ACC112 (cell line): ENCODE measurements at regions not wholly inside any gene's neighbourhood (a gene's known extent, or its start where the extent isn't known, plus 50 kb on each side); places are given as distances from the start of the nearest gene placed in this dataset.

ENCODE experiments used
- H2AFZ ChIP-seq: fragments of 200-600 bp; sonication (generic); one replicate; pipeline ENCODE4 v1.6.0; 2017; ENCODE audit warnings: antibody characterized with exemption, low read length; ENCODE audit not compliant: unreplicated experiment
- H3K27ac ChIP-seq: fragments of 200-600 bp; sonication (generic); 2 replicates; pipeline ENCODE4 v1.5.1; 2014; ENCODE audit warnings: low read depth, mild to moderate bottlenecking, antibody characterized with exemption, low read length, moderate library complexity
- H3K27me3 ChIP-seq: fragments of 200-600 bp; sonication (generic); 2 replicates; pipeline ENCODE4 v1.6.1; 2014; ENCODE audit warnings: mild to moderate bottlenecking, antibody characterized with exemption, low read length, moderate library complexity, mixed read lengths; ENCODE audit not compliant: insufficient read depth
- H3K36me3 ChIP-seq: fragments of 200-600 bp; sonication (generic); 2 replicates; pipeline ENCODE4 v1.6.1; 2016; ENCODE audit warnings: mild to moderate bottlenecking, antibody characterized with exemption, low read length, moderate library complexity, mixed read lengths; ENCODE audit not compliant: insufficient read depth
- H3K4me1 ChIP-seq: fragments of 200-600 bp; sonication (generic); one replicate; pipeline ENCODE4 v1.6.1; 2016; ENCODE audit warnings: low read length, mixed read lengths; ENCODE audit not compliant: insufficient read depth, unreplicated experiment, control insufficient read depth
- H3K4me3 ChIP-seq: fragments of 200-600 bp; sonication (generic); 2 replicates; pipeline ENCODE4 v1.5.1; 2014; ENCODE audit warnings: mild to moderate bottlenecking, low read depth, low read length
- H3K79me2 ChIP-seq: fragments of 200-600 bp; sonication (generic); one replicate; pipeline ENCODE4 v1.6.0; 2016; ENCODE audit warnings: low read length; ENCODE audit not compliant: control insufficient read depth, unreplicated experiment, insufficient read depth

DNA sequence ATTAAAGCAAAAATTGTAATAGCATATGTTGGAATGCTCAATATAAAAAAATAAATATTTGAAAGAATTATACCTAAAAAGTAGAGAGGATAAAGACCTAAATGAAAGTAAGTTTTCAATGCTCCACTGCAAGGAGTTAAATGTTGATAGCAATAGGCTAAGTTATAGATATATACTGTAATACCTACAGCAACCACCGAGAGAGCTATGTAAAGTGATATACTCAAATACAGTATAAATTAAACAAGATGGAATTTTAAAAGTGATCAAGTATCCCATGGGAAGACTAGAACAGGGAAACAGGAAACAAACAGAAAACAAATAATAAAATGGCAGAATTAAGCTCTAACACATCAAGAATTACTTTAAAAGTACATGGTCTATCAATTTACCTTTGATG, 73.9 kb downstream of the CASP3 start:
- Histone ChIP-seq H3K27ac (no peak overlapping the region), H3K4me1 (no peaks in the 10 kb centered on the region), H3K36me3 (no peaks in the 10 kb centered on the region), H3K79me2 (no peaks in the 10 kb centered on the region), H3K4me3 (no peak overlapping the region), H2AFZ (no peak overlapping the region), H3K27me3 (no peaks in the 10 kb centered on the region)

DNA sequence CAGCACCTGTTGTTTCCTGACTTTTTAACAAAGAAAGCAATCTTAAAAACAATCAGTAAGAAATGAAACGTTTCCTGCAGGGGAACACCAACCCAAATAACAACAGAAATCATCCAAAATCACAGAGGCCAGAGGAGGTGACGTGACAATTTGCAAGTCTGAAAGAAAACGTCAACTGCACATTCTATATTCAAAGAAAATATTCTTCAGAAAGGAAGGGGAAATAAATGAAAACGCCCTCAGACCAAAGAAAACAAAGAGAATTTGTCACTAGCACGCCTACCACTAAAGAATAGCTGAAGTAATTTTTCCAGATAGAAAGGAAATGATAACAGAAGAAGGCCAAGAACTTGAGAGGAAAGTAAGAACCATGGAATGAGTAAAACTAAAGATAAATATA, 74.4 kb downstream of the CASP3 start:
- no peaks in the 10 kb centered on the region for H3K79me2 ChIP-seq
- H2AFZ ChIP-seq, result peak overlapping the region; percentile 31
- no peaks in the 10 kb centered on the region for H3K36me3 ChIP-seq
- H3K4me3 ChIP-seq, result no peak overlapping the region
- H3K4me1 ChIP-seq, result no peaks in the 10 kb centered on the region
- no peak overlapping the region for H3K27ac ChIP-seq
- no peaks in the 10 kb centered on the region for H3K27me3 ChIP-seq

DNA sequence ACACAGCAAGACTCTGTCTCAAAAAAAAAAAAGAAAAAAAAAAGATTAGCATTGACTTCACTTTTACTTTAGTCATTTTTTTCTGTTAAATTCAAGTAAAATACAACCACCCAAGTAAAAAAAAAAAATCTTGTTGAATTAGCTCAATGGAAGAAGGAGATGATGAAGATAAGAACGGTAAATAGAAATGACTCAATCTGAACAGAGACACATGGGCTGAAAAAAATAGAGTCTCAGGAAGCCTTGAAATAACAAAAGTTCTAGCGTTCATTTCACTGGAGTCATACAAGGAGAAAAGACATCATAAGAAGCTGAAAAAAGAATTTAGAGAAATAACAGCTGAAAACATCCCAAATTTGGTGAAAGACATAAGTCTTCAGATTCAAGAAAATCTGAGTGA, 75.5 kb downstream of the CASP3 start:
- no peak overlapping the region for H3K4me3 ChIP-seq
- H3K27ac ChIP-seq, result no peak overlapping the region
- H3K36me3 ChIP-seq, result no peaks in the 10 kb centered on the region
- H2AFZ ChIP-seq, result no peak overlapping the region
- no peaks in the 10 kb centered on the region for H3K4me1 ChIP-seq
- no peaks in the 10 kb centered on the region for H3K27me3 ChIP-seq
- H3K79me2 ChIP-seq, result no peaks in the 10 kb centered on the region

DNA sequence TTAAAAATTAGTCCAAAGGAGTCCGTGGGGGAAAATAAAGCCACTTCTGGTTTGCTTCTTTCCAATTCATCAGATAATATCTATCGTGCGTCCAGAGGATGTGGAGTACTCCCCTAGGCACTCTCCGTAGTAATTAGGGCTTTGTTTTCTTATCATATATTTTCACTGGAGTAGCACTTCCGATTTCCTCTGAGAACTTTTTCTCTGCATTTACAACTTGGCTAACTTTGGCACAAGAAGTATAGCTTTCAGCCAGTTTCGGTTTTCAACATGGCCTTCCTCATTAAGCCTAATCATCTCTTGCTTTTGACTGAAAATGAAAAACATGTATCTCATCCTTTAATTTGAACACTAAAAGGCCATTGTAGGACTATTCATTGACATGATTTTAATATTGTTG, 80.5 kb downstream of the CASP3 start:
- Histone ChIP-seq H3K79me2 (no peaks in the 10 kb centered on the region), H3K27ac (no peak overlapping the region), H3K27me3 (no peaks in the 10 kb centered on the region), H3K36me3 (no peaks in the 10 kb centered on the region), H3K4me3 (peak overlapping the region; percentile 8), H3K4me1 (no peaks in the 10 kb centered on the region), H2AFZ (peak overlapping the region; percentile 16)

DNA sequence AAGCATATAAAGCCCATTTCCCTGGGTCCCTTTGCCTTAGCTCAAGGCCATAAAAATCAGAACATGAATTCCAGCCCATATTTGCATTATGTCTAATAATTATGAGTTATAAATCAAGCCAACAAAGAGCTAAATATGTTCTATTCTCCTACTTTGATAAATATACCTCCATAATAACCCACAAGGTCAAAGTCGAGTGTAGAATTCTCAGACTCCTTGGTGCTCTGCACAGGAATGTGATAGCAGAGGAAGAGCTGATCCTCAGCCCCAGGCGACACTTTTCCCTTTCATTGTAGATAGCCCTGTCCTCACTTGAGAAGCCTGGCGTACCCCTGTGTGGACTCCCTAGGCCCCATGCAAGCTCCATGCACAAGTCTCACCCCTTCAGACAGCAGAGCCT, 85.6 kb downstream of the CASP3 start:
- no peaks in the 10 kb centered on the region for H3K27me3 ChIP-seq
- no peaks in the 10 kb centered on the region for H3K79me2 ChIP-seq
- no peak overlapping the region for H3K27ac ChIP-seq
- H2AFZ ChIP-seq, result no peak overlapping the region
- H3K4me3 ChIP-seq, result no peak overlapping the region
- no peaks in the 10 kb centered on the region for H3K4me1 ChIP-seq
- no peaks in the 10 kb centered on the region for H3K36me3 ChIP-seq

DNA sequence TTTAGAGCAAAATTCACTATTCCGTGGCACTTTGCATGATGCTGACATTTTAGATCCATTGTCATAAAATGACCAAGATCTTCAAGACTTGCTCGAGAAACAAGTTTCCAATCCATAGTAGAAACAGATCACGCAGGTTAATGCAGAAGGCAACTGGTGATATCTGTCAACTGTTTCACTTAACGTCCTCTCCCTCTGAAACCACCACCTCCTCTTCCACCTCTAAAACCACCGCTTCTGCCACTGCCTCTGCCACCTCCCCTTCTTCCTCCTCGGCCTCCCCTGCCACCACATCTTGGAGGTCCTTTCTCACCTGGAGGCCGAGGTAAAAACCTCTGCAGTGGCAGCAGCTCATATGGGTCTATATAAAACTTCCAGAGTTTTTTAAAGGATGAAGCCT, 84.6 kb upstream of the IRF2 start:
- no peak overlapping the region for H3K27ac ChIP-seq

DNA sequence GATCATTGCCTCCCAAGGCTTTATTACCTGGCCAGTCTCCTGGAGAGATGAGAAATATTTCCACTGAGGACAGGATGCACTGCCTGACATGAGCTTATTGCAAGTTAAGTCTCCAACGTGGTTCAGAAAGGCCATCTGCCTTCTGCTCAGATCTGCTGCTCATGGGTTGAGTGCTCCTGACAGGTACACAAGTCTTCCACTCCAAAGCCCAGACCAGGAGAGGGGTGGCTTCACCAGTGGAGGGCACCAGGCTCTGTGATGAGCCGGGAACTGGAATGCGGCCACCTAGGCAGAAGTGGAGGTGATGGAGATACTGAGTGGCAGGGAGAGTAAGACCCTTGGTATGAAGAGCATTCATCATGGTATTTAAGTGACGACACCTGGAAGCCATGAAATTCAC, 79.5 kb upstream of the IRF2 start:
- Histone ChIP-seq H3K79me2 (no peaks in the 10 kb centered on the region), H3K4me3 (no peak overlapping the region), H3K36me3 (no peaks in the 10 kb centered on the region), H3K27ac (no peak overlapping the region), H3K4me1 (peaks cover 5% of the 10 kb centered on the region), H3K27me3 (0 out of 2 replicates have a peak, but pooled peaks cover 3% of the 10 kb centered on the region), H2AFZ (no peak overlapping the region)

More for the DNA sequence above, 84.6 kb upstream of the IRF2 start:
- Histone ChIP-seq H3K79me2 (no peaks in the 10 kb centered on the region), H3K27me3 (no peaks in the 10 kb centered on the region), H3K4me1 (no peaks in the 10 kb centered on the region), H3K4me3 (no peak overlapping the region), H2AFZ (no peak overlapping the region), H3K36me3 (no peaks in the 10 kb centered on the region)

DNA sequence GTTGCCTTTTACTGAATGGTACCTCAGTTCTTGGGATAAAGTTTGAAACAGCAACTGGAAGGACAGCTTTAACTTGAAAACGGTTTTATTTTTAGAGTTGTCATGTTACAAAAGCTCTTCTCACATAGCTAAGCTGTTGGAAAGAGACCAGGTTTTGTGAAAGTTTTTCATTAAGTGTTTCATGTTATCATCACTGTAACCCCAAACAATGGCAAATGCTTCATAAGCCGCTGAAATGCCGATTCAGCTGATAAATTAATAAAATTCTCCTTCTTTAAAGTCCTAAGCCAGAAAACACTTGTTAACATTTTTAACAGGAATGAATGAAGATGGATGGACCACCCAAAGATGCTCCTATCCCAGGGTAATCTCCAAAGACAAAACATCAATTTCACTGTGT, 76.1 kb upstream of the IRF2 start:
- Histone ChIP-seq H3K4me1 (peaks cover 5% of the 10 kb centered on the region), H2AFZ (peak overlapping the region; percentile 34), H3K36me3 (no peaks in the 10 kb centered on the region), H3K27ac (no peak overlapping the region), H3K79me2 (no peaks in the 10 kb centered on the region), H3K4me3 (no peak overlapping the region), H3K27me3 (0 out of 2 replicates have a peak, but pooled peaks cover 3% of the 10 kb centered on the region)

DNA sequence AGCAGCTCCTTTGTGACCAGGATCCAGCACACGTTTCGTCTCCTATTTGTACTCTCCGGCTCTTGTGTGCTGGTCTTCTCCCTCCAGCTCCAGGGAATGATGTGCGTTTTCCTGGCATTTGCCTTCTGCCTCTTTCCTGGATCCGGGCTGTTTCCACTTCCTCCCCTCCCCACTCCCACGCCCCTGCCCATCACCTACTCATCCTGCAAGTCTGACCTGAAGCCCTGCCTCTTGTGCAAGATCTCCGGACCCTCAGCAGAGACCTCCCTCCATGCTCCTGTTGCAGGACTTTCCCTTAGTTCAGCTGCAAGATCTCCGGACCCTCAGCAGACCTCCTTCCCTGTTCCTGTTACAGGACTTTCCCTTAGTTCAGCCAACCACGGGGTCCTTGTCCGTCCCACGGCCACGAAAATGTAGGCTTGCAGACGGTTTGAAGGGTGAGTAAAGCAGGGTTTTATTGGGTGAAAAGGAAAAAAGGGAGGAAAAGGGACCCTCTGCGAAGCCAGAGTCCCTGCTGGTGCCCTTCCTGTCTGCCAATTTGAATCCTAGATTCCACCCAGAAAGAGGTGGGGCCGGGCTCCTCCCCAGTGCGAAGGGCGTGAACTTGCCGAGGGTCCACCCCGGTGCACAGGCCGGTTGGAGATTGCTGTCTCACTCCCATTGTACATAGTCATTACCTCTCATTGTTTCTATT, 74.4 kb upstream of the IRF2 start:
- no peaks in the 10 kb centered on the region for H3K36me3 ChIP-seq
- H3K4me3 ChIP-seq, result no peak overlapping the region
- H2AFZ ChIP-seq, result no peak overlapping the region
- H3K4me1 ChIP-seq, result peaks cover 5% of the 10 kb centered on the region
- 0 out of 2 replicates have a peak, but pooled peaks cover 3% of the 10 kb centered on the region for H3K27me3 ChIP-seq
- H3K79me2 ChIP-seq, result no peaks in the 10 kb centered on the region
- no peak overlapping the region for H3K27ac ChIP-seq

DNA sequence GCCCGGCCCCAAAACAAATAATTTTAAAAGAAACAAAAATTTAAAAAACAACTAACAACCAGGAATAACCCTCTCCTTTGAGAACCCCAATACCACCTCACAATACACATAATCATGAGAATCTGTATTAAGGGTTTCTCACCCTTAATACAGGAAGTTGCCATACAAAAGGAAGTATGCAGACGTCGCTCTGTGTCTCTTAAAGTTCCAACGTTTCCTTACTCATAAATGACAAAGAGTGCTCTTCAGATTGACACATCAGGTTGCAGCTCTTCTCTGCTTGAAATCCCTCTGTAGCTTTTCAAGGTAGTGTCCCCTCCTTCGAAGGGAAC, 73.9 kb upstream of the IRF2 start:
- no peak overlapping the region for H3K4me3 ChIP-seq
- H2AFZ ChIP-seq, result no peak overlapping the region
- H3K27me3 ChIP-seq, result 0 out of 2 replicates have a peak, but pooled peaks cover 3% of the 10 kb centered on the region
- H3K4me1 ChIP-seq, result peaks cover 5% of the 10 kb centered on the region
- no peaks in the 10 kb centered on the region for H3K79me2 ChIP-seq
- no peaks in the 10 kb centered on the region for H3K36me3 ChIP-seq
- H3K27ac ChIP-seq, result no peak overlapping the region

DNA sequence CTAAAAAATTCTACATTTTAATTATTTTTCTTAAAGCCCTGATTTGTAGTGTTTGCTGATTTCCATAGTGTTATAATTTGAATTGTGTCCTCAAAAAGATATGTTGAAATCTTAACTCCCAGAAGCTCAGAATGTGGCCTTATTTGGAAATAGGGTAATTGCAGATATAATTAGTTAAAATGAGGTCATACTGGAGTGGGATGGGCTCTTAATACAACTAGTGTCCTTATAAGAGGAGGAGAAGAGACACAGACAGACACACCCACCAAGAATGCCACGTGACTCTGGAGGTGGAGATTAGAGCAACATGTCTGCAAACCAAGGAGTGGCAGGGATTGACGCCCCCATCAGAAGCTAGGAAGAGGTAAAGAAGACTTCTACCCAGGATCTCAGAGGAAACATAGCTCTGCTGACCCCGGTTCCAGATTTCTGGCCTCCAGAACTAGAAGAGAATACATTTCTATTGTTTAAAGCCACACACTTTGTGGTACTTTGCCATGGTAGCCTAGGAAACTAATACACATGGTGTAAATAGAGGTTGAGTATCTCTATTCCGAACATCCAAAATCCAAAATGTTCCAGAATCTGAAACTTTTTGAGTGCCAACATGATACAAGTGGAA, 70.5 kb upstream of the IRF2 start:
- H3K27me3 ChIP-seq, result no peaks in the 10 kb centered on the region
- H3K4me1 ChIP-seq, result no peaks in the 10 kb centered on the region
- H2AFZ ChIP-seq, result no peak overlapping the region
- no peaks in the 10 kb centered on the region for H3K79me2 ChIP-seq
- no peak overlapping the region for H3K27ac ChIP-seq
- H3K36me3 ChIP-seq, result no peaks in the 10 kb centered on the region
- no peak overlapping the region for H3K4me3 ChIP-seq
